ENCODE measurements at regions not wholly inside any gene's neighbourhood (a gene's known extent, or its start where the extent isn't known, plus 50 kb on each side); places are given as distances from the start of the nearest gene placed in this dataset.

GRCh38 chr7:21338728-21339164, 89.1 kb upstream of the SP4 start:
- no peak for TF ChIP-seq CBX5 (IDR thresholded peaks at IDR 0.05; ENCODE audit: low read depth)
- TF ChIP-seq ZBTB11 (CRISPR knock-in tag; IDR thresholded peaks at IDR 0.05), result no peak
- no peak for TF ChIP-seq USF2 (IDR thresholded peaks at IDR 0.05; ENCODE audit: borderline replicate concordance, low read depth, low read length)
- no peak for TF ChIP-seq BCL11A (IDR thresholded peaks at IDR 0.05; ENCODE audit: low read depth, low read length)
- TF ChIP-seq TAF1 (IDR thresholded peaks at IDR 0.05; ENCODE audit: borderline replicate concordance, low read depth, low read length), result no peak
- no peak for TF ChIP-seq POLR2A (IDR thresholded peaks at IDR 0.05; ENCODE audit: low read depth, low read length)
- TF ChIP-seq ZNF207 (IDR thresholded peaks at IDR 0.05; ENCODE audit: borderline replicate concordance), result no peak
- no peak for TF ChIP-seq SIN3A (IDR thresholded peaks at IDR 0.05; ENCODE audit: low read depth, low read length)
